HepG2 (cell line): ENCODE measurements at regions not wholly inside any gene's neighbourhood (a gene's known extent, or its start where the extent isn't known, plus 50 kb on each side); places are given as distances from the start of the nearest gene placed in this dataset.

Source experiments
- ATAC-seq: fragments of 200-7000 bp; cut with Tn5 transposase; 3 replicates; pipeline ENCODE4 v1.9.1; 2020; ENCODE audit warnings: mild to moderate bottlenecking, moderate library complexity
- BruUV-seq: library from RNA; stranded (reverse); fragments of 400-500 nt; replicated peaks from 2 replicates; lab custom pipeline; 2021; lab: Mats Ljungman, UMichigan
- CTCF ChIA-PET: fragments of 300-600 bp; formaldehyde crosslinking; extraction: SDS; loops from one replicate; lab custom pipeline; 2021; ENCODE audit warnings: low total read pairs, inconsistent platforms, low intra/inter-chr PET ratio; lab: Yijun Ruan, JAX
- POLR2A ChIA-PET: fragments of 350-600 bp; sonication (Branson Sonifier 250); formaldehyde crosslinking; loops from one replicate; lab custom pipeline; 2020; ENCODE audit warnings: antibody characterized with exemption, inconsistent platforms; lab: Yijun Ruan, JAX
- DNase-seq: peaks from one replicate; pipeline ENCODE4 v3.0.0-alpha.2; 2015; ENCODE audit warnings: low spot score
- FAIRE-seq: peaks from 3 replicates; lab custom pipeline; 2011; peaks lifted over from hg19 to GRCh38; lab: Jason Lieb, UNC
- H2AFZ ChIP-seq: one replicate; pipeline ENCODE4 v1.6.1; 2011; ENCODE audit warnings: low read length, inconsistent platforms
- H3K27ac ChIP-seq: fragments of 300-600 bp; 3 replicates; pipeline ENCODE4 v1.8.0; 2011; ENCODE audit warnings: mixed run types, mild to moderate bottlenecking, mixed read lengths, low read length, inconsistent platforms; ENCODE audit not compliant: insufficient read depth; ENCODE audit errors: extremely low read length
- H3K27me3 ChIP-seq, 2 experiments: fragments of 200-600 bp in 1 of 2; 2 replicates in 1 of 2; 3 replicates in 1 of 2; pipeline versions ENCODE4 v1.6.0 to v1.8.0; 2011; ENCODE audit warnings: low read length in 2 of 2, mild to moderate bottlenecking in 2 of 2, moderate library complexity in 2 of 2, inconsistent platforms in 1 of 2; ENCODE audit not compliant: insufficient read depth in 2 of 2, control insufficient read depth in 1 of 2
- H3K36me3 ChIP-seq, 2 experiments: fragments of 200-600 bp in 1 of 2; replicated peaks in 1 of 2; 2 replicates in 1 of 2; 3 replicates in 1 of 2; pipeline versions ENCODE4 v1.5.1 to v1.8.0; 2011; ENCODE audit warnings: low read length in 2 of 2, inconsistent platforms in 1 of 2; ENCODE audit not compliant: insufficient read depth in 2 of 2, control insufficient read depth in 1 of 2
- H3K4me1 ChIP-seq: 2 replicates; pipeline ENCODE4 v1.5.1; 2012; ENCODE audit warnings: low read length, inconsistent platforms; ENCODE audit not compliant: insufficient read depth
- H3K4me2 ChIP-seq: 2 replicates; pipeline ENCODE4 v1.6.0; 2011; ENCODE audit warnings: low read depth, low read length, inconsistent platforms
- H3K4me3 ChIP-seq, 3 experiments: fragments of 200-600 bp in 1 of 3; sonication (generic), shearing (Covaris generic) in 1 of 3; replicated peaks in 1 of 3; 2 replicates each; pipeline ENCODE4 v1.5.1; 2011 to 2016; ENCODE audit warnings: low read length in 3 of 3, inconsistent platforms in 2 of 3, low read depth in 2 of 3, mild to moderate bottlenecking in 2 of 3, control low read depth in 1 of 3, mixed read lengths in 1 of 3; ENCODE audit not compliant: insufficient read depth in 1 of 3
- H3K79me2 ChIP-seq: one replicate; pipeline ENCODE4 v1.6.1; 2011; ENCODE audit warnings: low read length, inconsistent platforms; ENCODE audit not compliant: insufficient read depth
- H3K9ac ChIP-seq: 2 replicates; pipeline ENCODE4 v1.6.0; 2011; ENCODE audit warnings: mild to moderate bottlenecking, low read depth, low read length, inconsistent platforms; ENCODE audit not compliant: insufficient read depth
- H3K9me3 ChIP-seq: 2 replicates; pipeline ENCODE4 v1.5.1; 2012; ENCODE audit warnings: mild to moderate bottlenecking, low read length
- H4K20me1 ChIP-seq: 2 replicates; pipeline ENCODE4 v1.6.0; 2011; ENCODE audit warnings: inconsistent platforms, mild to moderate bottlenecking, low read length, moderate library complexity; ENCODE audit not compliant: insufficient read depth
- SRSF9 ChIP-seq: fragments of 200-400 bp; formaldehyde crosslinking; IDR thresholded peaks from 2 replicates; pipeline ENCODE4 v1.6.1; 2018; ENCODE audit warnings: borderline replicate concordance, mild to moderate bottlenecking, low read depth, low read length; ENCODE audit not compliant: insufficient read depth, poor library complexity, severe bottlenecking
- ZNF646 ChIP-seq: sonication (generic); formaldehyde crosslinking; IDR thresholded peaks from 2 replicates; pipeline ENCODE4 v1.9.0; 2021; ENCODE audit warnings: mild to moderate bottlenecking, missing genetic modification reagents
- ZNF883 ChIP-seq: sonication (generic); formaldehyde crosslinking; IDR thresholded peaks from 2 replicates; pipeline ENCODE4 v1.5.1; 2020; ENCODE audit warnings: mild to moderate bottlenecking, missing genetic modification reagents; ENCODE audit errors: not compliant biosample characterization
- WGBS: methylation state at CpG from one replicate; pipeline ENCODE4 v1.1.6; 2017; ENCODE audit warnings: low lambda C conversion rate; 5-methylcytosine and 5-hydroxymethylcytosine counted together
- in situ Hi-C: cut with HindIII; loops from 2 replicates; pipeline ENCODE4 v1.10.0; 2017; ENCODE audit warnings: low pct_unique_long_range_greater_than_20kb; ENCODE audit not compliant: extremely low pct_ligation_motif_present
- intact Hi-C: fragments of 100-400 bp; cut with micrococcal nuclease; formaldehyde crosslinking; loops from one replicate; pipeline ENCODE4 v1.10.0; 2022; ENCODE audit not compliant: unreplicated experiment

- FAIRE-seq, result no peak
- H3K9ac ChIP-seq, result no peak overlapping the region
- no peaks in the 10 kb centered on the region for H3K9me3 ChIP-seq
- no peak for DNase-seq
- no peaks in the 10 kb centered on the region for H3K79me2 ChIP-seq
- H3K4me3 ChIP-seq, result no peak overlapping the region
- ChIA-PET POLR2A (no interaction called here), CTCF (no interaction called here)
- BruUV-seq, result no TSS peak
- 75% methylated on average over 1 of the region's 1 CpG for WGBS
- intact Hi-C loops, result no loop called here
- no peaks in the 10 kb centered on the region for H3K27me3 ChIP-seq
- no peak overlapping the region for H2AFZ ChIP-seq
- TF ChIP-seq SRSF9 (no peak), ZNF883 (CRISPR knock-in tag) (no peak), ZNF646 (CRISPR knock-in tag) (no peak)
- TF ChIP-seq, all 625 proteins: peak for 0
- ATAC-seq, result no peak
- Histone ChIP-seq H3K27ac (no peak overlapping the region), H3K4me1 (no peaks in the 10 kb centered on the region), H3K4me2 (no peak overlapping the region), H3K36me3 (no peaks in the 10 kb centered on the region; a peak in 1 of 5 replicates), H4K20me1 (no peaks in the 10 kb centered on the region)
- in situ Hi-C loops, result no loop called here
Measured at GRCh38 chr1:90826834-90827233, 109.7 kb upstream of the BARHL2 start.
